BLaER1 treated with 17β-estradiol and CSF1 and Interleukin-3, amounts not matched to agents 10 nM and 100 nM (cell line): ENCODE measurements at regions not wholly inside any gene's neighbourhood (a gene's known extent, or its start where the extent isn't known, plus 50 kb on each side); places are given as distances from the start of the nearest gene placed in this dataset.
"Not testable (repeated sequence)": the region's sequence is repeated elsewhere in the genome, so short reads cannot be mapped to it uniquely, and the experiment has no call there.

Source experiments
- H3K27ac ChIP-seq, 11 experiments: shearing (Covaris generic); formaldehyde crosslinking; 2 replicates each; pipeline ENCODE4 v1.8.1; 2022
- H3K27me3 ChIP-seq, 11 experiments: shearing (Covaris generic); formaldehyde crosslinking; 2 replicates each; pipeline ENCODE4 v1.8.1; 2022
- H3K36me3 ChIP-seq, 11 experiments: shearing (Covaris generic); formaldehyde crosslinking; 2 replicates each; pipeline ENCODE4 v1.8.1; 2022
- H3K4me1 ChIP-seq, 10 experiments: shearing (Covaris generic); formaldehyde crosslinking; 2 replicates each; pipeline ENCODE4 v1.8.1; 2022
- H3K4me2 ChIP-seq, 11 experiments: shearing (Covaris generic); formaldehyde crosslinking; 2 replicates each; pipeline ENCODE4 v1.8.1; 2022
- H3K4me3 ChIP-seq, 10 experiments: shearing (Covaris generic); formaldehyde crosslinking; 2 replicates each; pipeline ENCODE4 v1.8.1; 2022
- H3K9ac ChIP-seq, 11 experiments: shearing (Covaris generic); formaldehyde crosslinking; 2 replicates each; pipeline ENCODE4 v1.8.1; 2022
- H3K9me3 ChIP-seq, 11 experiments: shearing (Covaris generic); formaldehyde crosslinking; replicated peaks in 1 of 11; 2 replicates each; pipeline ENCODE4 v1.8.1; 2022
- H4K20me1 ChIP-seq, 11 experiments: shearing (Covaris generic); formaldehyde crosslinking; 2 replicates each; pipeline ENCODE4 v1.8.1; 2022
- Cebpa-rat ChIP-seq, 11 experiments: shearing (Covaris generic); IDR thresholded peaks; 2 replicates each; pipeline ENCODE4 v1.8.1; 2022

- Histone ChIP-seq H3K4me1 (no peaks in the 10 kb centered on the region), H3K9ac (no peak overlapping the region), H3K4me3 (no peak overlapping the region), H3K27me3 (no peaks in the 10 kb centered on the region), H4K20me1 (no peaks in the 10 kb centered on the region), H3K9me3 (no peaks in the 10 kb centered on the region), H3K27ac (no peak overlapping the region), H3K4me2 (no peak overlapping the region), H3K36me3 (no peaks in the 10 kb centered on the region)
- TF ChIP-seq Cebpa-rat (IDR thresholded peaks at IDR 0.05), result no peak
Measured at GRCh38 chr13:90632184-90632583, 715.3 kb upstream of the MIR17HG start.

GRCh38 chr13:90633849-90634248 lies 713.6 kb upstream of the MIR17HG start:
- no peak overlapping the region for H3K4me2 ChIP-seq
- no peaks in the 10 kb centered on the region for H3K9me3 ChIP-seq
- no peak overlapping the region for H3K27ac ChIP-seq
- TF ChIP-seq Cebpa-rat (IDR thresholded peaks at IDR 0.05), result no peak
- no peaks in the 10 kb centered on the region for H3K4me1 ChIP-seq
- no peaks in the 10 kb centered on the region for H4K20me1 ChIP-seq
- H3K9ac ChIP-seq, result no peak overlapping the region
- no peak overlapping the region for H3K4me3 ChIP-seq
- H3K36me3 ChIP-seq, result no peaks in the 10 kb centered on the region
- no peaks in the 10 kb centered on the region for H3K27me3 ChIP-seq

DNA sequence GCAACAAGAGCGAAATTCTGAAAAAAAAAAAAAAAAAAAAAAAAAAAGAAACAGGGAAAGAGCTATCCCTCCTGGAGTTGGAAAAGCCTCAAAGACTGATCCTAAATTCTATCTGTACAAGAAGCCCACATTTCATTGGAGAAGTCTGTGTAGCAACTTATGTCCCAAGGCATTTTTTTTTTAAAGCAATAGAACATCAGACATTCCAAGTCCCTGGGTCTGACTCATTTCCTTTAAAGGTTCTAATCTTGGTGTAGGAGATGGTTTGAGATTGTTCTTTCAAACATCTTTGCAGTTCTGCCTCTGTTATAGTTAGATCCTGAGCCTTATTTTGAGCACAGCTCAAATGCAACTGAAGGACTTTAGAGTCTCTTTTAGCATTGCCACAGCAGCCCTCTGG lies 706.5 kb upstream of the MIR17HG start:
- Histone ChIP-seq H3K4me3 (no peak overlapping the region), H4K20me1 (no peaks in the 10 kb centered on the region), H3K27ac (no peak overlapping the region), H3K9me3 (peaks cover 0 to 20% (median 4%) of the 10 kb centered on the region in 11 experiments; a peak in 10 of 22 replicates), H3K4me2 (0 out of 22 replicates have a peak overlapping the region, but pooled peaks of 1 of the 11 experiments have one; percentile 13), H3K4me1 (no peaks in the 10 kb centered on the region), H3K27me3 (no peaks in the 10 kb centered on the region), H3K36me3 (no peaks in the 10 kb centered on the region), H3K9ac (no peak overlapping the region)
- TF ChIP-seq Cebpa-rat (IDR thresholded peaks at IDR 0.05), result no peak

- Histone ChIP-seq H4K20me1 (no peaks in the 10 kb centered on the region), H3K27me3 (no peaks in the 10 kb centered on the region), H3K9ac (no peak overlapping the region), H3K4me1 (no peaks in the 10 kb centered on the region), H3K4me2 (no peak overlapping the region), H3K9me3 (peaks cover 0 to 20% (median 4%) of the 10 kb centered on the region in 11 experiments; a peak in 10 of 22 replicates), H3K4me3 (no peak overlapping the region), H3K36me3 (no peaks in the 10 kb centered on the region), H3K27ac (no peak overlapping the region)
- TF ChIP-seq Cebpa-rat (IDR thresholded peaks at IDR 0.05), result no peak
Measured at GRCh38 chr13:90641884-90642283, 705.6 kb upstream of the MIR17HG start.

- no peaks in the 10 kb centered on the region for H4K20me1 ChIP-seq
- no peak overlapping the region for H3K4me3 ChIP-seq
- H3K27me3 ChIP-seq, result no peaks in the 10 kb centered on the region
- TF ChIP-seq Cebpa-rat (IDR thresholded peaks at IDR 0.05), result no peak
- no peaks in the 10 kb centered on the region for H3K36me3 ChIP-seq
- H3K4me1 ChIP-seq, result peaks cover 0 to 7% (median 0%) of the 10 kb centered on the region in 10 experiments; a peak in 2 of 20 replicates
- H3K4me2 ChIP-seq, result no peak overlapping the region
- H3K9ac ChIP-seq, result no peak overlapping the region
- peaks cover 0 to 20% (median 4%) of the 10 kb centered on the region in 11 experiments; a peak in 10 of 22 replicates for H3K9me3 ChIP-seq
- no peak overlapping the region for H3K27ac ChIP-seq
Measured at GRCh38 chr13:90645582-90645981, 701.9 kb upstream of the MIR17HG start.

DNA sequence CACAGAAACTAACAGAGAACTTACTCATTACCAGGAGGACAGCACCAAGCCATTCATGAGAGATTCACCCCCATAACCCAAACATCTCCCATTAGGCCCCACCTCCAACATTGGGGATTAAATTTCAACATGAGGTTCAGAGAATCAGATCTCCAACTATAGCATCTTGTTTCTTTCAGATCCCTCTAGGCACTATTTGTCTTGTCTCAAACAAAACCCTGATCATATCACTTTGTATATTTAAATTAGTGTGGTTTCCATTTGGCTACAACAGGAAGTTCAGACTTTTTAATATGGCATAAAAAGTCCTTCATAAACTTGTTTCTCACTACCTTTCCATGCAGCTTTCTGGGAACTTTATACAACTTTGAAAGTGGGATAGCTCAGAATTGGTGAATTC lies 699.0 kb upstream of the MIR17HG start:
- Histone ChIP-seq H4K20me1 (no peaks in the 10 kb centered on the region), H3K27me3 (no peaks in the 10 kb centered on the region), H3K9me3 (peaks cover 19 to 37% (median 28%) of the 10 kb centered on the region in 11 experiments), H3K9ac (no peak overlapping the region), H3K36me3 (no peaks in the 10 kb centered on the region), H3K4me1 (peaks cover 0 to 7% (median 0%) of the 10 kb centered on the region in 10 experiments; a peak in 2 of 20 replicates), H3K27ac (no peak overlapping the region), H3K4me3 (no peak overlapping the region), H3K4me2 (peak overlapping the region in 1 of 11 experiments; percentile 28; a peak in 2 of 22 replicates)
- TF ChIP-seq Cebpa-rat (IDR thresholded peaks at IDR 0.05), result no peak

DNA sequence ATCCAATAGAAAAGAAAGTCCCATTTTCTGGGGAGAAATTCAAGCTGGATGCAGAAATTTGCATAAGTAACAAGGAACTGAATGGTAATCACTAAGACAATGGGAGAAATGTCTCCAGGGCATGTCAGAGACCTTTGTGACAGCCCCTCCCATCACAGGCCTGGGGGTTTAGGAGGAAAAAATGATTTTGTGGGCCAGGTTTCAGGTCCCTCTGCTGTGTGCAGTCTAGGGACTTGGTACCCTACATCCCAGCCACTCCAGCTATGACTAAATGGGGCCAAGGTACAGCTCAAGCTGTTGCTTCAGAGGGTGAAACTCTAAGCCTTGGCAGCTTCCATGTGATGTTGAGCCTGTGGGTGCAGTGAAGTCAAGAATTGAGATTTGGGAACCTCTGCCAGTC lies 695.5 kb upstream of the MIR17HG start:
- no peaks in the 10 kb centered on the region for H3K27me3 ChIP-seq
- H3K36me3 ChIP-seq, result no peaks in the 10 kb centered on the region
- H3K4me3 ChIP-seq, result no peak overlapping the region
- no peaks in the 10 kb centered on the region for H4K20me1 ChIP-seq
- no peak overlapping the region for H3K27ac ChIP-seq
- H3K9ac ChIP-seq, result no peak overlapping the region
- TF ChIP-seq Cebpa-rat (IDR thresholded peaks at IDR 0.05), result no peak
- no peak overlapping the region for H3K4me2 ChIP-seq
- peaks cover 0 to 7% (median 0%) of the 10 kb centered on the region in 10 experiments; a peak in 2 of 20 replicates for H3K4me1 ChIP-seq
- H3K9me3 ChIP-seq, result peaks cover 19 to 26% (median 22%) of the 10 kb centered on the region in 11 experiments

DNA sequence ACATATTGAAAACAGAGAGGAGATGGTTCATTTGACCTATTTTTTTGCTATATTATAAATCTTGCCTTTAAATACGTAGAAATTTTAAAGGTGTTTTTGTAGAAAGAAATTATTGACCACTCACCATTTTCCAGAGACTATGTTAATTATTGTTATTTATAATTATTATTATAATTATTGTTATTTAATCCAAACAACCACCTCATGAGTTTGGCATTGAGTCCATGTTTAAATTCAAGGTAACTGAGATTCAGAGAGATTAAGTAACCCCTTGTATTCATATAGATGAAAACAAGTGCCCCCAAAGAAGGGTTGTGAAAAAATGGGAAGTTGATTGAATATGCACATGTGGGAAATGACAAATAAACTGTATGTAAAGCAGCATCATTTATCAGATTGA lies 692.5 kb upstream of the MIR17HG start:
- Histone ChIP-seq H3K4me1 (no peaks in the 10 kb centered on the region), H3K9me3 (peaks cover 19 to 33% (median 22%) of the 10 kb centered on the region in 11 experiments), H3K36me3 (no peaks in the 10 kb centered on the region), H3K4me2 (no peak overlapping the region), H4K20me1 (no peaks in the 10 kb centered on the region), H3K27me3 (no peaks in the 10 kb centered on the region), H3K9ac (no peak overlapping the region), H3K4me3 (no peak overlapping the region), H3K27ac (no peak overlapping the region)
- no peak for TF ChIP-seq Cebpa-rat (IDR thresholded peaks at IDR 0.05)

- H3K4me2 ChIP-seq, H3K36me3 ChIP-seq, H3K27ac ChIP-seq, H3K9me3 ChIP-seq, H3K4me3 ChIP-seq, H3K9ac ChIP-seq, H3K4me1 ChIP-seq, H4K20me1 ChIP-seq, H3K27me3 ChIP-seq: not testable (repeated sequence)
Measured at GRCh38 chr13:90664200-90664599, 683.3 kb upstream of the MIR17HG start.

DNA sequence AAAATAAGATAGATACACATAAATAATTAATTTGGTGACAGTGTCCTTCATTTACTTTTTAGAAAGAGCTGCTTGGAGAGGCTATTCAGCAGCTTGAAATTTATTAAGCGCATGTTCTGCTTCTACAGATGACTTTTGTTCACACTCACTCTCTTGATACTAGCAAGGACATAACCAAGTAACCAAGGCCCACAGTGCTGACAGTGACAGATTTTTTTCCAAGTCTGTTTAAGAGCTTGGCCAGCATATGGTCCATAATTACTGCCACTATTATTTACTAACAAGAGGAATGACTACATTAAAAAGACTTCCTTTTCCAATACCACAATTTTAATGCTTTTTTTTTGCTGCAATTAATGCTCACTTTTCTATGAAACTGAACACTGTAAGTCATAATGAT lies 673.7 kb upstream of the MIR17HG start:
- Histone ChIP-seq H3K4me1 (no peaks in the 10 kb centered on the region), H3K4me2 (no peak overlapping the region), H3K36me3 (no peaks in the 10 kb centered on the region), H3K9me3 (no peaks in the 10 kb centered on the region), H3K27ac (no peak overlapping the region), H3K9ac (no peak overlapping the region), H4K20me1 (no peaks in the 10 kb centered on the region), H3K4me3 (no peak overlapping the region), H3K27me3 (no peaks in the 10 kb centered on the region)
- TF ChIP-seq Cebpa-rat (IDR thresholded peaks at IDR 0.05), result no peak
